Gastrocnemius medialis (tissue), 4 donors: ENCODE measurements at regions not wholly inside any gene's neighbourhood (a gene's known extent, or its start where the extent isn't known, plus 50 kb on each side); places are given as distances from the start of the nearest gene placed in this dataset.

Experiments used
- POLR2A ChIP-seq, 2 donors: fragments of 450-650 bp; IDR thresholded peaks; one replicate each; pipeline ENCODE4 v1.6.1; 2017; ENCODE audit warnings: antibody characterized with exemption in 2 of 2, mild to moderate bottlenecking in 2 of 2, moderate library complexity in 2 of 2
- TF ChIP-seq, protein P1 (sequence below), 5 experiments: fragments of 450-650 bp in 3 of 5; fragments of 200-600 bp in 2 of 5; sonication (generic) in 2 of 5; IDR thresholded peaks in 4 of 5; conservative IDR thresholded peaks in 1 of 5; 1 replicate in 4 of 5; 2 replicates in 1 of 5; pipeline ENCODE4 v1.5.1; 2016 to 2019; ENCODE audit warnings: antibody characterized with exemption in 5 of 5, mild to moderate bottlenecking in 3 of 5, moderate library complexity in 3 of 5

DNA sequence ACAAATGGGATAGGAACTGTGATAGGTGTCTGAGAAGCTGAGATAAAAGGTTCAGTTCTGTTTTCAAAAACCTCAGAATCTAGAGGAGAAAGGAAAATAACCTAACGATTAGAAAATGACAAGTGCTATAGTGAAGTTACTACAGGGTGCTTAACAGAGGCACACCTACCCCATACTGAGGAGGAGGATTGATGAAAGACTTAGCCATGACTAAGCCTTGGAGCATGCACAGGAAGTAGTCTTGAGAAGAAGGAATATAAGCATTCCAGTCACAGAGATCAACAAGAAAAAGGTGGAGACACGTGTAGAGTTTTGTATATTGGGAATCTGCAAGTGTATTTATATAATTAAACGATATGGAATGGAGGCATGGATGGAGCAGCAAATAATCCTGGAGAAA, 1225.5 kb upstream of the CELF2 start:
- TF ChIP-seq, protein P1, sequence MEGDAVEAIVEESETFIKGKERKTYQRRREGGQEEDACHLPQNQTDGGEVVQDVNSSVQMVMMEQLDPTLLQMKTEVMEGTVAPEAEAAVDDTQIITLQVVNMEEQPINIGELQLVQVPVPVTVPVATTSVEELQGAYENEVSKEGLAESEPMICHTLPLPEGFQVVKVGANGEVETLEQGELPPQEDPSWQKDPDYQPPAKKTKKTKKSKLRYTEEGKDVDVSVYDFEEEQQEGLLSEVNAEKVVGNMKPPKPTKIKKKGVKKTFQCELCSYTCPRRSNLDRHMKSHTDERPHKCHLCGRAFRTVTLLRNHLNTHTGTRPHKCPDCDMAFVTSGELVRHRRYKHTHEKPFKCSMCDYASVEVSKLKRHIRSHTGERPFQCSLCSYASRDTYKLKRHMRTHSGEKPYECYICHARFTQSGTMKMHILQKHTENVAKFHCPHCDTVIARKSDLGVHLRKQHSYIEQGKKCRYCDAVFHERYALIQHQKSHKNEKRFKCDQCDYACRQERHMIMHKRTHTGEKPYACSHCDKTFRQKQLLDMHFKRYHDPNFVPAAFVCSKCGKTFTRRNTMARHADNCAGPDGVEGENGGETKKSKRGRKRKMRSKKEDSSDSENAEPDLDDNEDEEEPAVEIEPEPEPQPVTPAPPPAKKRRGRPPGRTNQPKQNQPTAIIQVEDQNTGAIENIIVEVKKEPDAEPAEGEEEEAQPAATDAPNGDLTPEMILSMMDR (IDR thresholded peaks at IDR 0.05 in 4 of 5, conservative IDR thresholded peaks at IDR 0.05 in 1 of 5): no peak
- TF ChIP-seq POLR2A (IDR thresholded peaks at IDR 0.05): no peak
